ENCODE measurements at regions not wholly inside any gene's neighbourhood (a gene's known extent, or its start where the extent isn't known, plus 50 kb on each side); places are given as distances from the start of the nearest gene placed in this dataset.

GRCh38 chr18:76594966-76595365 is 99.9 kb upstream of the ZNF516 start:
- Histone ChIP-seq H3K9ac (ENCODE audit: low read length) (no peak overlapping the region), H3K36me3 (ENCODE audit: insufficient read depth, low read length) (no peaks in the 10 kb centered on the region), H3K79me2 (ENCODE audit: insufficient read depth, low read length) (no peaks in the 10 kb centered on the region), H2AFZ (ENCODE audit: low read length) (no peak overlapping the region), H3K27ac (ENCODE audit: low read depth, low read length, poor library complexity, severe bottlenecking) (no peak overlapping the region), H3K4me1 (ENCODE audit: insufficient read depth, low read length, severe bottlenecking) (no peaks in the 10 kb centered on the region), H3K27me3 (ENCODE audit: insufficient read depth, low read length) (0 out of 2 replicates have a peak, but pooled peaks cover 6% of the 10 kb centered on the region), H4K20me1 (ENCODE audit: insufficient read depth, low read length) (no peaks in the 10 kb centered on the region), H3K9me2 (ENCODE audit: low read depth, low read length) (no peaks in the 10 kb centered on the region), H3F3A (ENCODE audit: insufficient read depth, low read length) (no peaks in the 10 kb centered on the region), H3K4me2 (ENCODE audit: low read length) (no peak overlapping the region), H3K9me3 (ENCODE audit: low read length) (no peaks in the 10 kb centered on the region), H3K4me3 (ENCODE audit: low read depth, low read length, poor library complexity, severe bottlenecking) (no peak overlapping the region)
- TF ChIP-seq CTCF (IDR thresholded peaks at IDR 0.05; ENCODE audit: low read length), result no peak
- no peak for TF ChIP-seq EZH2 (IDR thresholded peaks at IDR 0.05; ENCODE audit: borderline replicate concordance, low read length)

- Histone ChIP-seq H2AFZ (ENCODE audit: low read length) (no peak overlapping the region), H3K36me3 (ENCODE audit: insufficient read depth, low read length) (no peaks in the 10 kb centered on the region), H3K27ac (ENCODE audit: low read depth, low read length, poor library complexity, severe bottlenecking) (no peak overlapping the region), H3K9me3 (ENCODE audit: low read length) (no peaks in the 10 kb centered on the region), H3K4me1 (ENCODE audit: insufficient read depth, low read length, severe bottlenecking) (no peaks in the 10 kb centered on the region), H3K9me2 (ENCODE audit: low read depth, low read length) (no peaks in the 10 kb centered on the region), H3F3A (ENCODE audit: insufficient read depth, low read length) (no peaks in the 10 kb centered on the region), H3K9ac (ENCODE audit: low read length) (no peak overlapping the region), H4K20me1 (ENCODE audit: insufficient read depth, low read length) (no peaks in the 10 kb centered on the region), H3K4me3 (ENCODE audit: low read depth, low read length, poor library complexity, severe bottlenecking) (no peak overlapping the region), H3K4me2 (ENCODE audit: low read length) (no peak overlapping the region), H3K27me3 (ENCODE audit: insufficient read depth, low read length) (0 out of 2 replicates have a peak, but pooled peaks cover 6% of the 10 kb centered on the region), H3K79me2 (ENCODE audit: insufficient read depth, low read length) (no peaks in the 10 kb centered on the region)
- TF ChIP-seq EZH2 (IDR thresholded peaks at IDR 0.05; ENCODE audit: borderline replicate concordance, low read length) (no peak), CTCF (IDR thresholded peaks at IDR 0.05; ENCODE audit: low read length) (no peak)
Observed at GRCh38 chr18:76593843-76594242, 98.8 kb upstream of the ZNF516 start.

- H3F3A ChIP-seq (ENCODE audit: insufficient read depth, low read length), result no peaks in the 10 kb centered on the region
- no peaks in the 10 kb centered on the region for H3K9me3 ChIP-seq (ENCODE audit: low read length)
- H3K4me1 ChIP-seq (ENCODE audit: insufficient read depth, low read length, severe bottlenecking), result no peaks in the 10 kb centered on the region
- no peak overlapping the region for H2AFZ ChIP-seq (ENCODE audit: low read length)
- 0 out of 2 replicates have a peak, but pooled peaks cover 6% of the 10 kb centered on the region for H3K27me3 ChIP-seq (ENCODE audit: insufficient read depth, low read length)
- TF ChIP-seq EZH2 (IDR thresholded peaks at IDR 0.05; ENCODE audit: borderline replicate concordance, low read length) (no peak), CTCF (IDR thresholded peaks at IDR 0.05; ENCODE audit: low read length) (no peak)
- no peak overlapping the region for H3K4me2 ChIP-seq (ENCODE audit: low read length)
- no peak overlapping the region for H3K4me3 ChIP-seq (ENCODE audit: low read depth, low read length, poor library complexity, severe bottlenecking)
- H3K27ac ChIP-seq (ENCODE audit: low read depth, low read length, poor library complexity, severe bottlenecking), result no peak overlapping the region
- H3K36me3 ChIP-seq (ENCODE audit: insufficient read depth, low read length), result no peaks in the 10 kb centered on the region
- H4K20me1 ChIP-seq (ENCODE audit: insufficient read depth, low read length), result no peaks in the 10 kb centered on the region
- H3K9ac ChIP-seq (ENCODE audit: low read length), result no peak overlapping the region
- H3K79me2 ChIP-seq (ENCODE audit: insufficient read depth, low read length), result no peaks in the 10 kb centered on the region
- H3K9me2 ChIP-seq (ENCODE audit: low read depth, low read length), result no peaks in the 10 kb centered on the region
Observed at GRCh38 chr18:76592981-76593381, 97.9 kb upstream of the ZNF516 start.
